NCI-H2196 treated with DMSO at 0.1 percent for 48 hours (cell line): ENCODE measurements at regions not wholly inside any gene's neighbourhood (a gene's known extent, or its start where the extent isn't known, plus 50 kb on each side); places are given as distances from the start of the nearest gene placed in this dataset.
A peak's percentile ranks its signal among the peaks of the same experiment; 100 is the strongest.
"Not testable (repeated sequence)": the region's sequence is repeated elsewhere in the genome, so short reads cannot be mapped to it uniquely, and the experiment has no call there.

Source experiments
- DNase-seq: peaks from one replicate; lab custom pipeline; 2025; ENCODE audit not compliant: unreplicated experiment; lab: John Stamatoyannopoulos, UW

DNA sequence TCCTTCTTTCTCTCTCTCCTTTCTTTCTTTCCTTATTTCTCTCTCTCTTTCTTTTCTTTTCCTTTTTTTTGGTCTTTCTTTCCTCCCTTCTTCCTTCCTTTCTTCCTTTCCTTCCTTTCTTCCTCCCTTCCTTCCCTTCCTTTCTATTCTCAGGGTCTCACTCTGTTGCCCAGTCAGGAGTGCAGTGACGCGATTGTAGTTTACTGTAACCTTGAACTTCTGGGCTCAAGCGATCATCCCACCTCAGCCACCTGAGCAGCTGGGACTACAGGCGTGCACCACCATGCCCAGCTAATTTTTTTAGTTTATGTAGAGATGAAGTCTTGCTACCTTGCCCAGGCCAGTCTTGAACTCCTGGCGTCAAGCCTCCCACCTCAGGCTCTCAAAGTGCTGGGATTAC, 83.8 kb upstream of the PPM1B start:
- DNase-seq, result no peak

- DNase-seq, result no peak
These were observed 82.0 kb upstream of the PPM1B start for GRCh38 chr2:44086629-44087028.

DNA sequence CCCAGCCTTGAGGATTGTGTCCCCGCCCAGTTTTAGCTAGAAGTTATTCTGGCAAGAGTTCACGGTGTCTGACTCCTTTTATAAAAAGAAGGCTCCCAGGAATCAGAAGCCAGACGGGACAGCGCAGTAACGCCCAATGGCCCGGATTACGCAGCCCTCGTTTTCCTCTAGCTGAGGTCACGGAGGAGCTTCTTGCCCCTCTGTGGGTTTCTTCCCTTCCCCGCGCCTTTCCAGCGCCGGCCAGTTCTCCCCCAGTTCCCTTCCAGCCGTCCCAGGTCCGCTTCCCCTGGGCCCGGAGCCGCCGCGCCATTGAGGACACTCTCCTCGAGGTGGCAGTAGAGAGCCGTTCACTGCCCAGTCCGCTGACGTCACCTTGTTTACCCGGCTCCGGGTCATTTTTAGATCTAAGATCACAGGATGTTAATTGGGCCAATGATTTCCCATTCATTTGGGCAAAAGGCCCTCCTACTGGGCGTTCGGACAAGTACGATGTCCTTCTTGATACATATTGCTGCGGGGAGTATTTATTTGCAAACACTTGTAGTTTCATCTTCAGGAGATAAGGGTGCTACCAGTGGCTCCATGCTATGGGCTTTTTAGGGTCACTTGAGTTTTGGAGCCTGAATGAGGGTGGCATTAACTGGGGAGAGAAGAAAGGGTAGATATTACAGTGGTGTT, 81.5 kb upstream of the PPM1B start:
- DNase-seq, result peak; percentile 64

DNA sequence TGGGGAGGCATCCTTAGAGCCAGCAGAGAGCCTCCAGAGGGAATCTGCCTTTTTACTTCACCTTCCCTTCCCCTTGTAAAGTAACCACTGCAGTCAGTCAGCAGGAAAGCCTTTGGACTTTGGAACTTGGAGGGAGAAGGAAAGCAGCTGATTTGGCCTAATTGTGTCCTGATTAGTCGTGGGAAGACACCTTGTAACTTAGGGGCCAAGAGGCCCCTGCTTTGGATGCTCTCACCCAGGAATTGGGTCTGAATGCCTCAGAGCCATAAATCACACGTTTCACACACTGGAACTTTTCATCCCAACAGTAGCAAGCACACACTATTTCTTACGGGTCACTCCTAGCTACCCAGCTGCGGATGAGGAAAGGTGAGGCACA, 81.0 kb upstream of the PPM1B start:
- DNase-seq, result no peak

DNA sequence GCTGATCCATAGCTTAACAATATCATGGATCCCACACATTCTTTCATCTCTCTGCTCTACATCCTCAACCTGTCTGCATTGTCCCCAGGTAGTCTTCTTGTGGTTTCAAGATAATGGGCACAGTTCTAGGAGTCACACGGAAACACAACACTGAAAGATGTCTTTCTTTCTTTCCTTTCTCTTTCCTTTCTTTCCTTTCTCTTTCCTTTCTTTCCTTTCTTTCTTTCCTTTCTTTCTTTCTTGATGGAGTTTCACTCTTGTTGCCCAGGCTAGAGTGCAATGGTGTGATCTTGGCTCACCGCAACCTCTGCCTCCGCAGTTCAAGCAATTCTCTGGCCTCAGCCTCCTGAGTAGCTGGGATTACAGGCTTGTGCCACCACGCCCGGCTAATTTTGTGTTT, 76.2 kb upstream of the PPM1B start:
- not testable (repeated sequence) for DNase-seq

DNA sequence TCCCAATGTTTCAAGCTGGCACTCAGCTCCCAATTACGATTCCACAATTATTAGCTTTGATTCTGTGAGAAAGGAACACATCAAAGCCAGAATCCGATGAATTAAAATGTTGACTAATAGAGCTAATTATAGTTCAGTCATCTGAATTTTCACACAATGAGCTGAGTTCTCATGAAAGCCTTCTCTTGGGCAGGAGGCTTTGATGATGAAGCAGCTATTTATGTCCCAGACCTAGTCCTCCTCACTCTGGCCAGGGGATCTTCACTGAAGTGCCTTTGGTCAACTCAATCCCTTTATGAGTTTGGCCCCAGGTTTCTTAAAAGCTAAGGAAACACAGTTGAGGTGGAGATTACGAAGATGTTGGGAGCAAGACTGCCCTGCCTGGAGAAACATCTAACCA, 74.7 kb upstream of the PPM1B start:
- no peak for DNase-seq

GRCh38 chr2:44097322-44097907, 71.3 kb upstream of the PPM1B start:
- DNase-seq, result no peak

DNA sequence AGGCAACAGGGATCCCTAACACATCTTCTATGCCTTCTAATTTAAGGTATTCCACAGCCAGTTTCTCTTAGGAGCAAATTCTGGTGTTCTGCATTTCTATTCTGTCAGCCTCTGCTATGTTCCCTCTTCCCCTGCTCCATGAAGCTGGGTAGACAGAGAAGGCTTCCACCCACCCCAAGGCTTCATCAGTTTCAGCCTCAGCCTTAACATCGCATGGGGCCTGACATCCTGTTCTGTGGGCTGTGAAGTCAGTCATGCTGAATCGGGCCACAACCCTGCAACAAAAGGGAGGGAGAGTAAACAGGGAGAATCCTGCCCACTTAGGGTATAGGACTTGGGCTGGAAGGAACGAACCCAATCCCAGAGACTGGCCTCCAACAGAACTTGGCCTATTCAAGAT, 70.6 kb upstream of the PPM1B start:
- no peak for DNase-seq

DNA sequence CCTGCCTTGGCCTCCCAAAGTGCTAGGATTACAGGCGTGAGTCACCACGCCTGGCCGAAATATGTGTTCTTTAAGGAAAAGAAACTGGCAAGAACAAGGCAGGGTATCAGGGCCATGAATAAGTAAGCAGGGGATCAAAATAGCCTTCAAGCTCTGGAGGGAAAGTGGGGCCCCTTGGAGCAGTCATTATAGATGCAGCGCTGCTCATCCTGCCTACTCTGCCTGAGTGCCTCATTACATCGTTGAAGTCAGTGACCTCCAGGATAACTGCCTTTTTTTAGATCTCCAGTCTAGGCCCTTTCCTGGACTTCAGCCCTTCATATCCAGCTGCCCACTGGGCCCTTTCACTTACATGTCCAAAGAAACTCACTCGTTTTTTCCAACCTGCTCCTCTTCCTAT, 69.8 kb upstream of the PPM1B start:
- no peak for DNase-seq

DNA sequence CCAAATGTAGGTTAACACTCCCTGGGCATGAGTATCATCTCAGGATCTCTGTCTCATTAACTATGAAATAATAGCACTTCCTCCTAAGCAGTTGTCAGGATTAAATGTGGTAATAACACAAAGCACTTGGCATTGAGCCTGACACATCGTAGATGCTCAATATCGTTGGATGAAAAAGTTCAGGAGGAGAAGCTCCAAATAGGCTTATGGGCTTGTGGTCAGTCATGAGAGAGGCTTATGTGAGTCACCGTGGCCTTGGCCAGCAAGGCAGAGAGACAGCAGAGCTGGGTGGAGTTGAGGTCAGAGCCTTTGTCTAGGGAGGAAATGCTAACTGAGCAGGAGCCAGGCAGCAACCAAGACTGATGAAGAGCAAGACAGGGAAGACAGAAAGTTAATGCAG, 68.3 kb upstream of the PPM1B start:
- DNase-seq, result peak; percentile 51

GRCh38 chr2:44101246-44101645, 67.4 kb upstream of the PPM1B start:
- no peak for DNase-seq

GRCh38 chr2:44102790-44103562, 65.7 kb upstream of the PPM1B start:
- no peak for DNase-seq

DNA sequence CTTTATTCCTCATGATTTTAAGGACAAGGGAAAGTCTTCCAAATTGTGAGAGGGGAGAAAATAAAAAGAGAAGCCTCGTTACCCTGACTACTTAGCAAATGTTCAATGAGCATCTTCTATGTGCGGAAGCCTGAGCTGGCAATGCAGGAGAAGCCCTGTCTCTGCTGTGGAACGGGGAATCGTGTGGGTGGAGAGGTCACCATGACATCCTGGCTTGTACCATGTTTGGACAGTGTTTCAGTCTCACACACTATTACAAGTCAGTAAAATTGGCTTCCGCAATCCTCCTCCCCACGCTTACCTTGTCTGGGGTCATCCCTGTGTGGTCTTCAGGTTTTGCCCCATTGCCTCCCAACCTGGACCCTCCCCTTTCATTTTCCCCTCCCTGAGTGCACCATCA, 65.0 kb upstream of the PPM1B start:
- no peak for DNase-seq

- DNase-seq, result no peak
These were observed 63.8 kb upstream of the PPM1B start for GRCh38 chr2:44104855-44105271.

- DNase-seq, result not testable (repeated sequence)
These were observed 62.2 kb upstream of the PPM1B start for GRCh38 chr2:44106509-44106908.

- DNase-seq, result no peak
These were observed 61.5 kb upstream of the PPM1B start for GRCh38 chr2:44107086-44107740.

GRCh38 chr2:44107974-44108373, 60.7 kb upstream of the PPM1B start:
- DNase-seq, result no peak

DNA sequence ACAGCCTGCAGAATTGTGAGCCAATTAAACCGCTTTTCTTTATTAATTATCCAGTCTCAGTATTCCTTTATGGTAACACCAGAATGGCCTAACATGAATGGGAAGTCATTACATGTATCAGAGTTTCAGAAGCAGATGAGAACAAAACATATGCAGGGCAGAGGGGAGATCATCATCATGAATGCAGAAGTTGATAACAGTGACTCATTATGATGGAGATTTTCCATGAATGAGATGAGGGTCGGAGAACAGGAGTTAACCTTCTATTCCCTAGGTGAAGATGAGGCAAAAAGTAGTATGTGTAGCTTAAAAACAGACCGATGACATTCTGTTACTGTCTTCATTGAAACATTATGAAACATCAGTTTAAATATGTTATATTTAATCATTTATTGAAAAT, 59.5 kb upstream of the PPM1B start:
- no peak for DNase-seq

DNA sequence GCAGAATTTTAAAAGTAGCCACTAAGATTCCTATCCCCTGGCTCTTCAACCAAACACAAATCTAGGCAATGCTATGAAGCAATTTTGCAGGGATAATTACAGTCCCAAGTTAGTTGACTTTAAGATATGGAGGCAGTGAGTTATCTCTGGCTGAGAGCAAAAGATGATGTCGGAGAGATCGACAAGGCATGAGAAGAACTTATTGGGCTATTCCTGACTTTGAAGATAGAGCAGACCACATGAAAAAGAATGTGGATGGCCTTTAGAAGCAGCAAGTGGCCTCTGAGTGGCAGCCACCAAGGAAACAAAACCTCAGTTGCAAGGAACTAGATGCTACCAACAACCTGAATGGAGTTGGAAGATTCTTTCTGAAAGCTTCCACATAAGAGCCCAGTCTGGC, 58.2 kb upstream of the PPM1B start:
- no peak for DNase-seq

- DNase-seq, result no peak
These were observed 56.6 kb upstream of the PPM1B start for GRCh38 chr2:44112096-44112495.

DNA sequence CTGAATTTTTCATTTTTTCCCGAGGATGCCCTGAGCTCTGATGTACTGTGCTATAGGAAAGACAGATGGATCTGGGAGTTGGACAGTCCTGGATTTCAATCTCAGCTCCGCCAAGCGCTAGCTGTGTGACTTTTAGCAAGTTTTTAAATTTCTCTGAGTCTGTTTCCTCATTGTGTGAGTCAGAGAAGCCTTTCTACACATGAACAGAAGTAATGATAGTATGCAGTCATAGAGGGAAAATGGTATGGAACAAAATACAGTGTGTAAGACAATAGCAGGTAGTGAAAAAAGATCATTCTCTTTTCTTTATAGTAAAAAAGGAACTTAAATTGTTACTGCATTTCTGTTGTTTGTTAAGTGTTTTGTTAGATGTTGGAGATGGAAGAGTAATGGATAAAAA, 52.4 kb upstream of the PPM1B start:
- no peak for DNase-seq

GRCh38 chr2:44118257-44118656, 50.4 kb upstream of the PPM1B start:
- no peak for DNase-seq
